KMS-11 (cell line): ENCODE measurements at regions not wholly inside any gene's neighbourhood (a gene's known extent, or its start where the extent isn't known, plus 50 kb on each side); places are given as distances from the start of the nearest gene placed in this dataset.

ENCODE experiments used
- H2AFZ ChIP-seq: fragments of 200-600 bp; sonication (generic); 2 replicates; pipeline ENCODE4 v1.6.1; 2016; ENCODE audit warnings: antibody characterized with exemption, mixed run types, low read depth
- H3K27ac ChIP-seq: fragments of 200-600 bp; sonication (generic); 2 replicates; pipeline ENCODE4 v1.6.1; 2016; ENCODE audit warnings: mild to moderate bottlenecking, mixed run types
- H3K27me3 ChIP-seq: fragments of 200-600 bp; sonication (generic); 2 replicates; pipeline ENCODE4 v1.6.1; 2017; ENCODE audit warnings: mild to moderate bottlenecking, low read depth, mixed run types, moderate library complexity; ENCODE audit not compliant: insufficient read depth
- H3K36me3 ChIP-seq: fragments of 200-600 bp; sonication (generic); 2 replicates; pipeline ENCODE4 v1.6.1; 2017; ENCODE audit warnings: mild to moderate bottlenecking, mixed run types; ENCODE audit not compliant: insufficient read depth
- H3K4me1 ChIP-seq: fragments of 200-600 bp; sonication (generic); 2 replicates; pipeline ENCODE4 v1.6.1; 2016; ENCODE audit warnings: mild to moderate bottlenecking, low read depth, mixed run types; ENCODE audit not compliant: poor library complexity, severe bottlenecking
- H3K4me2 ChIP-seq: fragments of 200-600 bp; sonication (generic); 2 replicates; pipeline ENCODE4 v1.7.0; 2016; ENCODE audit warnings: mild to moderate bottlenecking, mixed run types
- H3K4me3 ChIP-seq: fragments of 200-600 bp; sonication (generic); IDR thresholded peaks from 2 replicates; pipeline ENCODE4 v1.6.1; 2017; ENCODE audit warnings: low read depth, low read length, mixed read lengths; ENCODE audit not compliant: insufficient read depth
- H3K79me2 ChIP-seq: fragments of 200-600 bp; sonication (generic); 2 replicates; pipeline ENCODE4 v1.6.1; 2016; ENCODE audit warnings: low read depth, mixed run types; ENCODE audit not compliant: insufficient read depth
- H3K9ac ChIP-seq: fragments of 200-600 bp; sonication (generic); 2 replicates; pipeline ENCODE4 v1.6.1; 2016; ENCODE audit warnings: mild to moderate bottlenecking, mixed run types
- H4K20me1 ChIP-seq: fragments of 200-600 bp; sonication (generic); 2 replicates; pipeline ENCODE4 v1.6.1; 2016; ENCODE audit warnings: mild to moderate bottlenecking, mixed run types; ENCODE audit not compliant: insufficient read depth
- TF ChIP-seq, protein P1 (sequence below): fragments of 200-600 bp; sonication (generic); conservative IDR thresholded peaks from 2 replicates; pipeline ENCODE4 v1.6.1; 2017; ENCODE audit warnings: low read depth, mild to moderate bottlenecking, antibody characterized with exemption, low read length, moderate library complexity, mixed read lengths

GRCh38 chr12:123044351-123044750 is 63.9 kb downstream of the ARL6IP4 start:
- TF ChIP-seq, protein P1, sequence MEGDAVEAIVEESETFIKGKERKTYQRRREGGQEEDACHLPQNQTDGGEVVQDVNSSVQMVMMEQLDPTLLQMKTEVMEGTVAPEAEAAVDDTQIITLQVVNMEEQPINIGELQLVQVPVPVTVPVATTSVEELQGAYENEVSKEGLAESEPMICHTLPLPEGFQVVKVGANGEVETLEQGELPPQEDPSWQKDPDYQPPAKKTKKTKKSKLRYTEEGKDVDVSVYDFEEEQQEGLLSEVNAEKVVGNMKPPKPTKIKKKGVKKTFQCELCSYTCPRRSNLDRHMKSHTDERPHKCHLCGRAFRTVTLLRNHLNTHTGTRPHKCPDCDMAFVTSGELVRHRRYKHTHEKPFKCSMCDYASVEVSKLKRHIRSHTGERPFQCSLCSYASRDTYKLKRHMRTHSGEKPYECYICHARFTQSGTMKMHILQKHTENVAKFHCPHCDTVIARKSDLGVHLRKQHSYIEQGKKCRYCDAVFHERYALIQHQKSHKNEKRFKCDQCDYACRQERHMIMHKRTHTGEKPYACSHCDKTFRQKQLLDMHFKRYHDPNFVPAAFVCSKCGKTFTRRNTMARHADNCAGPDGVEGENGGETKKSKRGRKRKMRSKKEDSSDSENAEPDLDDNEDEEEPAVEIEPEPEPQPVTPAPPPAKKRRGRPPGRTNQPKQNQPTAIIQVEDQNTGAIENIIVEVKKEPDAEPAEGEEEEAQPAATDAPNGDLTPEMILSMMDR: no peak
- H3K4me2 ChIP-seq: no peak overlapping the region

GRCh38 chr12:123043536-123044001 is 63.1 kb downstream of the ARL6IP4 start:
- no peaks in the 10 kb centered on the region for H4K20me1 ChIP-seq
- H3K9ac ChIP-seq: no peak overlapping the region
- no peak overlapping the region for H2AFZ ChIP-seq
- TF ChIP-seq, protein P1: peak; percentile 28
- no peak overlapping the region for H3K4me3 ChIP-seq
- H3K79me2 ChIP-seq: no peaks in the 10 kb centered on the region
- peaks cover 10% of the 10 kb centered on the region for H3K4me1 ChIP-seq
- H3K4me2 ChIP-seq: no peak overlapping the region
- H3K27ac ChIP-seq: no peak overlapping the region
- no peaks in the 10 kb centered on the region for H3K27me3 ChIP-seq
- no peaks in the 10 kb centered on the region for H3K36me3 ChIP-seq

More at GRCh38 chr12:123044351-123044750, 63.9 kb downstream of the ARL6IP4 start:
- Histone ChIP-seq H4K20me1 (no peaks in the 10 kb centered on the region), H3K4me3 (no peak overlapping the region), H3K27me3 (no peaks in the 10 kb centered on the region), H3K4me1 (peaks cover 10% of the 10 kb centered on the region), H3K9ac (no peak overlapping the region), H3K79me2 (no peaks in the 10 kb centered on the region), H3K27ac (no peak overlapping the region), H3K36me3 (no peaks in the 10 kb centered on the region), H2AFZ (no peak overlapping the region)

- no peak overlapping the region for H2AFZ ChIP-seq
- no peaks in the 10 kb centered on the region for H4K20me1 ChIP-seq
- H3K4me1 ChIP-seq: peaks cover 10% of the 10 kb centered on the region
These were observed 62.4 kb downstream of the ARL6IP4 start for GRCh38 chr12:123042833-123043232.

GRCh38 chr12:123041811-123042655 is 61.6 kb downstream of the ARL6IP4 start:
- Histone ChIP-seq H3K9ac (no peak overlapping the region), H3K27ac (no peak overlapping the region), H2AFZ (no peak overlapping the region), H4K20me1 (no peaks in the 10 kb centered on the region), H3K4me3 (no peak overlapping the region), H3K79me2 (no peaks in the 10 kb centered on the region), H3K4me2 (no peak overlapping the region), H3K4me1 (peaks cover 10% of the 10 kb centered on the region), H3K36me3 (no peaks in the 10 kb centered on the region), H3K27me3 (no peaks in the 10 kb centered on the region)
- TF ChIP-seq, protein P1: no peak

More at GRCh38 chr12:123042833-123043232, 62.4 kb downstream of the ARL6IP4 start:
- no peak overlapping the region for H3K27ac ChIP-seq
- TF ChIP-seq, protein P1: no peak
- H3K9ac ChIP-seq: no peak overlapping the region
- H3K4me2 ChIP-seq: no peak overlapping the region
- no peaks in the 10 kb centered on the region for H3K79me2 ChIP-seq
- no peak overlapping the region for H3K4me3 ChIP-seq
- H3K36me3 ChIP-seq: no peaks in the 10 kb centered on the region
- H3K27me3 ChIP-seq: no peaks in the 10 kb centered on the region
